ENCODE measurements at regions not wholly inside any gene's neighbourhood (a gene's known extent, or its start where the extent isn't known, plus 50 kb on each side); places are given as distances from the start of the nearest gene placed in this dataset.

GRCh38 chr4:111618908-111619307, 526.3 kb upstream of the FAM241A start:
- H3K36me3 ChIP-seq (ENCODE audit: control insufficient read depth in 2 of 2, insufficient read depth in 2 of 2, low read length in 2 of 2), result no peaks in the 10 kb centered on the region
- H3K27ac ChIP-seq (ENCODE audit: low read depth in 2 of 2, low read length in 2 of 2), result no peak overlapping the region
- H3K9ac ChIP-seq (ENCODE audit: low read depth in 1 of 2, low read length in 2 of 2), result no peak overlapping the region
- H3K4me1 ChIP-seq (ENCODE audit: control insufficient read depth in 2 of 2, insufficient read depth in 2 of 2, low read length in 2 of 2), result no peaks in the 10 kb centered on the region
- no peak overlapping the region for H3K4me3 ChIP-seq (ENCODE audit: low read length in 2 of 2)
- H3K9me3 ChIP-seq (ENCODE audit: control insufficient read depth in 2 of 2, low read length in 2 of 2), result no peaks in the 10 kb centered on the region
- no peaks in the 10 kb centered on the region for H3K27me3 ChIP-seq (ENCODE audit: control insufficient read depth in 2 of 2, insufficient read depth in 2 of 2, low read length in 2 of 2)

- Histone ChIP-seq H3K4me3 (ENCODE audit: low read length in 2 of 2) (no peak overlapping the region), H3K9ac (ENCODE audit: low read depth in 1 of 2, low read length in 2 of 2) (no peak overlapping the region), H3K4me1 (ENCODE audit: control insufficient read depth in 2 of 2, insufficient read depth in 2 of 2, low read length in 2 of 2) (no peaks in the 10 kb centered on the region), H3K27ac (ENCODE audit: low read depth in 2 of 2, low read length in 2 of 2) (no peak overlapping the region), H3K27me3 (ENCODE audit: control insufficient read depth in 2 of 2, insufficient read depth in 2 of 2, low read length in 2 of 2) (no peaks in the 10 kb centered on the region), H3K36me3 (ENCODE audit: control insufficient read depth in 2 of 2, insufficient read depth in 2 of 2, low read length in 2 of 2) (no peaks in the 10 kb centered on the region), H3K9me3 (ENCODE audit: control insufficient read depth in 2 of 2, low read length in 2 of 2) (no peaks in the 10 kb centered on the region)
Observed at GRCh38 chr4:111628437-111628836, 516.8 kb upstream of the FAM241A start.

- Histone ChIP-seq H3K9ac (ENCODE audit: low read depth in 1 of 2, low read length in 2 of 2) (no peak overlapping the region), H3K27ac (ENCODE audit: low read depth in 2 of 2, low read length in 2 of 2) (no peak overlapping the region), H3K4me1 (ENCODE audit: control insufficient read depth in 2 of 2, insufficient read depth in 2 of 2, low read length in 2 of 2) (no peaks in the 10 kb centered on the region), H3K4me3 (ENCODE audit: low read length in 2 of 2) (no peak overlapping the region), H3K9me3 (ENCODE audit: control insufficient read depth in 2 of 2, low read length in 2 of 2) (no peaks in the 10 kb centered on the region), H3K36me3 (ENCODE audit: control insufficient read depth in 2 of 2, insufficient read depth in 2 of 2, low read length in 2 of 2) (no peaks in the 10 kb centered on the region), H3K27me3 (ENCODE audit: control insufficient read depth in 2 of 2, insufficient read depth in 2 of 2, low read length in 2 of 2) (no peaks in the 10 kb centered on the region)
Observed at GRCh38 chr4:111630705-111631104, 514.5 kb upstream of the FAM241A start.

DNA sequence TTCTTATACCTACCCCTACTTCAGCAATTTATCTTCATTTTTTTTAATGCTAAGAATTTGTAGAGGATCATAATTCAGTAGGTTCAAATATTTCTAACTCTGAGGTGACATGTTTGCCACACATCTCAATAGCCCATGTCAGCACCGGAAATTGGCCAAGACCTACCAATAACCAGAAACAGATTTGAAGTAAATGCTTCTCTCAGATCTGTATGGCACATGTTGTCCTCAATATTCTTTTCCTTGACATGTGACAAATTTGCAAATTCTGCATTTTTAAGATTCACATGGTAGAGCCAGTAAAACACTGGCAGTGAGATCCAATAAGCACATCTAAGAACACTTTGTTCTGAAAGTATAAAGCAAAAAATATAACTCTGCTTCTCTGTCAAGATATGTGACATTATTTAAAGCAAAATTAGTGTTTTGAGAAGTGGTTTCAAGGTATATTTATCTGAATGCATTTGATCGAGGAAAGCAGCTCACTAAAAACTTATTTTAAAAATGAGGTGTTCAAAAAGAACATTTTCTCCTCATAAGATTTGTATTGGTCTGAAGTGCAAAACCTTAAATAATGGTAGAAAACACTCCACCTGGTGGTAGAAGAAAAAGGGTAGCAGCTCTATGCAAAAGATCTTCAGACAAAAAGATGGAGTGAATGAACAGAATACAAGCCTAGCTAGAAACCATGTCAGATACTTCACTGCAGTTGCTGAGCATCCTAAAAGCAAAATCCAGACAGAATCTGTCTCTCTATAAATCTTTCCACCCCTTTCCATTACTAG, 513.8 kb upstream of the FAM241A start:
- Histone ChIP-seq H3K27me3 (ENCODE audit: control insufficient read depth in 2 of 2, insufficient read depth in 2 of 2, low read length in 2 of 2) (no peaks in the 10 kb centered on the region), H3K27ac (ENCODE audit: low read depth in 2 of 2, low read length in 2 of 2) (no peak overlapping the region), H3K9me3 (ENCODE audit: control insufficient read depth in 2 of 2, low read length in 2 of 2) (no peaks in the 10 kb centered on the region), H3K4me1 (ENCODE audit: control insufficient read depth in 2 of 2, insufficient read depth in 2 of 2, low read length in 2 of 2) (no peaks in the 10 kb centered on the region), H3K4me3 (ENCODE audit: low read length in 2 of 2) (no peak overlapping the region), H3K9ac (ENCODE audit: low read depth in 1 of 2, low read length in 2 of 2) (no peak overlapping the region), H3K36me3 (ENCODE audit: control insufficient read depth in 2 of 2, insufficient read depth in 2 of 2, low read length in 2 of 2) (no peaks in the 10 kb centered on the region)

DNA sequence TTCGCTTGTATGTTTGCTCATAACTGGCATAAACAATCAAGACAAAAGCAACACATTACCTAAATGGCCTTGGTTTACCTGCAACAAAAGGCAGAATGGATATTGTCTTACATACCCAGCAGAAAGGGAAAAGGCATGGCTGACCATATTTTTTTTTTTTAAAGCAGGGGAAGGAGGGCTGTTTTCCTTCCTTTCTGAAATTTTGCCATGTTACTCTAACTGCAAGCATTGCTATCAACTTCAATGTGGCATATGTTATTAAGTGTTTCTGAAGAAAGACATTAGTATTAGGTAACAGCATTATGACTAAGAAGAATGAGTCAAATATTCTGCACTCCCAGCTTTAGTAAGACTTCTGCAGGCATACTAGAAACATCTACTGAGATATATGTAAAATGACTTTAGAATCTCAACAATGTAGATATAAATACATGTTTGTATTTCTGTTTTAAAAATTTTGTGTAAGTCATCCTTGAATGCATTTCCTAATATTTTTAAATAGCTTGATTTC, 512.6 kb upstream of the FAM241A start:
- Histone ChIP-seq H3K36me3 (ENCODE audit: control insufficient read depth in 2 of 2, insufficient read depth in 2 of 2, low read length in 2 of 2) (no peaks in the 10 kb centered on the region), H3K4me1 (ENCODE audit: control insufficient read depth in 2 of 2, insufficient read depth in 2 of 2, low read length in 2 of 2) (no peaks in the 10 kb centered on the region), H3K9ac (ENCODE audit: low read depth in 1 of 2, low read length in 2 of 2) (no peak overlapping the region), H3K27me3 (ENCODE audit: control insufficient read depth in 2 of 2, insufficient read depth in 2 of 2, low read length in 2 of 2) (no peaks in the 10 kb centered on the region), H3K9me3 (ENCODE audit: control insufficient read depth in 2 of 2, low read length in 2 of 2) (no peaks in the 10 kb centered on the region), H3K4me3 (ENCODE audit: low read length in 2 of 2) (no peak overlapping the region), H3K27ac (ENCODE audit: low read depth in 2 of 2, low read length in 2 of 2) (no peak overlapping the region)

DNA sequence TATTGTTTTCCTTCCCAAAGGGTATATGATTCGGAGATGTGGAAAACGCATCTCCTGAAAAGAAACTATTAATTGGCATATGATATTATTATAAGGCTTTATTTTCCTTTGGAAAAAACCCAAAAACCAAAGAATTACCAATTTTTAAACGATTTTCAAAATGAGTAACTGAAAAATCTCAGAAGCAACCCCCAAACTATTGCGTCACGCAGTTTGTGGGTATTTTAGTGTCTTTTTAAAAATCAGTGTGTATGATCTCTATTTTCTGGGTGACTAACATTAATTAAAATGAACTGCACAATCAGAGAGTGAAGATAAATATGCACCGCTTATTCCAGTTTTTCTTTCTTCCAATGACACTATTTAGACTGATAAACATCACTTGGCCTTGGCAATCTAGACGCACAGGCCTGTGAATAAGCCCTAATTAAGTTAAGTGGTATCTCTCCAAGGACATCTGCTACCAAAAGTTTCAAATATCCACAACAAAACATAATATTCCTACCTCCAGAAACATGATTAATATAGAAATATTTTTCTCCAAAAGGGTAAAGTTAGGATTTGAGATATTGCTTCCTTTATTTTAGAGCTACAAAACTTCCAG, 511.5 kb upstream of the FAM241A start:
- H3K27me3 ChIP-seq (ENCODE audit: control insufficient read depth in 2 of 2, insufficient read depth in 2 of 2, low read length in 2 of 2), result no peaks in the 10 kb centered on the region
- H3K27ac ChIP-seq (ENCODE audit: low read depth in 2 of 2, low read length in 2 of 2), result no peak overlapping the region
- H3K4me1 ChIP-seq (ENCODE audit: control insufficient read depth in 2 of 2, insufficient read depth in 2 of 2, low read length in 2 of 2), result no peaks in the 10 kb centered on the region
- no peaks in the 10 kb centered on the region for H3K36me3 ChIP-seq (ENCODE audit: control insufficient read depth in 2 of 2, insufficient read depth in 2 of 2, low read length in 2 of 2)
- H3K9ac ChIP-seq (ENCODE audit: low read depth in 1 of 2, low read length in 2 of 2), result no peak overlapping the region
- no peaks in the 10 kb centered on the region for H3K9me3 ChIP-seq (ENCODE audit: control insufficient read depth in 2 of 2, low read length in 2 of 2)
- no peak overlapping the region for H3K4me3 ChIP-seq (ENCODE audit: low read length in 2 of 2)

DNA sequence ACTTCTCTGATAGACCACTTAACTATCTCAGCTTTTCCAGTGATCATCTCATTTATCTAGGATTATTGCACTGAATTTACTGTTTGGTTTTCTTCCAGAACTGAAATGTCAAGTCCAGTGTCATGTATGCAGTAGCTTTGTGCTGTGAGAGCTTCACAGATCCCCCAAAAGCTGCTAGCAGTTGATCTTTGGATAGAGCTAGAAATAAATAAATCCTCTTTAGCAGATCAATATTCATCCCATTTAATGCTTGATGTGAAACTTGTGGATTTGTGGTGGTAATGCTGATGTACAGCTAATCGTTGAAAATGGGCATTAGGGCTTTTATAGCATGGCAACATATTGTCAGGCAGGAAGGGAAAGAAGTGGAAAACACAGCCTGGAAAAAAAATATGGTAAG, 509.6 kb upstream of the FAM241A start:
- Histone ChIP-seq H3K9ac (ENCODE audit: low read depth in 1 of 2, low read length in 2 of 2) (no peak overlapping the region), H3K27ac (ENCODE audit: low read depth in 2 of 2, low read length in 2 of 2) (no peak overlapping the region), H3K4me3 (ENCODE audit: low read length in 2 of 2) (no peak overlapping the region), H3K36me3 (ENCODE audit: control insufficient read depth in 2 of 2, insufficient read depth in 2 of 2, low read length in 2 of 2) (no peaks in the 10 kb centered on the region), H3K4me1 (ENCODE audit: control insufficient read depth in 2 of 2, insufficient read depth in 2 of 2, low read length in 2 of 2) (no peaks in the 10 kb centered on the region), H3K9me3 (ENCODE audit: control insufficient read depth in 2 of 2, low read length in 2 of 2) (no peaks in the 10 kb centered on the region), H3K27me3 (ENCODE audit: control insufficient read depth in 2 of 2, insufficient read depth in 2 of 2, low read length in 2 of 2) (no peaks in the 10 kb centered on the region)

- Histone ChIP-seq H3K36me3 (ENCODE audit: control insufficient read depth in 2 of 2, insufficient read depth in 2 of 2, low read length in 2 of 2) (no peaks in the 10 kb centered on the region), H3K27me3 (ENCODE audit: control insufficient read depth in 2 of 2, insufficient read depth in 2 of 2, low read length in 2 of 2) (no peaks in the 10 kb centered on the region), H3K27ac (ENCODE audit: low read depth in 2 of 2, low read length in 2 of 2) (no peak overlapping the region), H3K4me3 (ENCODE audit: low read length in 2 of 2) (no peak overlapping the region), H3K9me3 (ENCODE audit: control insufficient read depth in 2 of 2, low read length in 2 of 2) (no peaks in the 10 kb centered on the region), H3K4me1 (ENCODE audit: control insufficient read depth in 2 of 2, insufficient read depth in 2 of 2, low read length in 2 of 2) (no peaks in the 10 kb centered on the region), H3K9ac (ENCODE audit: low read depth in 1 of 2, low read length in 2 of 2) (no peak overlapping the region)
Observed at GRCh38 chr4:111636961-111637585, 508.2 kb upstream of the FAM241A start.

- H3K9ac ChIP-seq (ENCODE audit: low read depth in 1 of 2, low read length in 2 of 2), result no peak overlapping the region
- H3K4me3 ChIP-seq (ENCODE audit: low read length in 2 of 2), result no peak overlapping the region
- no peak overlapping the region for H3K27ac ChIP-seq (ENCODE audit: low read depth in 2 of 2, low read length in 2 of 2)
- H3K9me3 ChIP-seq (ENCODE audit: control insufficient read depth in 2 of 2, low read length in 2 of 2), result no peaks in the 10 kb centered on the region
- H3K36me3 ChIP-seq (ENCODE audit: control insufficient read depth in 2 of 2, insufficient read depth in 2 of 2, low read length in 2 of 2), result no peaks in the 10 kb centered on the region
- no peaks in the 10 kb centered on the region for H3K27me3 ChIP-seq (ENCODE audit: control insufficient read depth in 2 of 2, insufficient read depth in 2 of 2, low read length in 2 of 2)
- no peaks in the 10 kb centered on the region for H3K4me1 ChIP-seq (ENCODE audit: control insufficient read depth in 2 of 2, insufficient read depth in 2 of 2, low read length in 2 of 2)
Observed at GRCh38 chr4:111639120-111639690, 506.0 kb upstream of the FAM241A start.

DNA sequence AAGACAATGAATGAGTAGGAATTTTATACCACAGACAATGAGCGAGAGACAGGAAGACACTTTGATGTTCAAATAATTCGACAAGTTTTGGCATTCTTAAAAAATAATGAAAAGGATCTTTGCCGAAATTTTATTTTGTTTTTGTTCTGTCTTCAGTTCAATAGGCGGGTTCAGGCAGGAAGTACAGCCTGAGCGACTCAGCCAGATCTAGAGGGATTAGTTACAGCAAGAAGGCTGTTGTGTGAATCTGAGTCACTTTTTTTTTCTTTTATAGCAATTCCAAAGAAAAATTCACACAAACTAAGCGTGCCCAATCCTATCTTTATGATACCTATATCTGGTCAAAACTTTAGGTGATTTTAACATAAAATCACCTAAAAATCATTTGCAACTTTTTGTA, 505.4 kb upstream of the FAM241A start:
- no peaks in the 10 kb centered on the region for H3K9me3 ChIP-seq (ENCODE audit: control insufficient read depth in 2 of 2, low read length in 2 of 2)
- no peaks in the 10 kb centered on the region for H3K4me1 ChIP-seq (ENCODE audit: control insufficient read depth in 2 of 2, insufficient read depth in 2 of 2, low read length in 2 of 2)
- H3K36me3 ChIP-seq (ENCODE audit: control insufficient read depth in 2 of 2, insufficient read depth in 2 of 2, low read length in 2 of 2), result no peaks in the 10 kb centered on the region
- no peak overlapping the region for H3K27ac ChIP-seq (ENCODE audit: low read depth in 2 of 2, low read length in 2 of 2)
- H3K9ac ChIP-seq (ENCODE audit: low read depth in 1 of 2, low read length in 2 of 2), result no peak overlapping the region
- H3K4me3 ChIP-seq (ENCODE audit: low read length in 2 of 2), result no peak overlapping the region
- no peaks in the 10 kb centered on the region for H3K27me3 ChIP-seq (ENCODE audit: control insufficient read depth in 2 of 2, insufficient read depth in 2 of 2, low read length in 2 of 2)

All from mucosa of rectum (tissue), 2 donors.